ENCODE measurements at regions not wholly inside any gene's neighbourhood (a gene's known extent, or its start where the extent isn't known, plus 50 kb on each side); places are given as distances from the start of the nearest gene placed in this dataset.

DNA sequence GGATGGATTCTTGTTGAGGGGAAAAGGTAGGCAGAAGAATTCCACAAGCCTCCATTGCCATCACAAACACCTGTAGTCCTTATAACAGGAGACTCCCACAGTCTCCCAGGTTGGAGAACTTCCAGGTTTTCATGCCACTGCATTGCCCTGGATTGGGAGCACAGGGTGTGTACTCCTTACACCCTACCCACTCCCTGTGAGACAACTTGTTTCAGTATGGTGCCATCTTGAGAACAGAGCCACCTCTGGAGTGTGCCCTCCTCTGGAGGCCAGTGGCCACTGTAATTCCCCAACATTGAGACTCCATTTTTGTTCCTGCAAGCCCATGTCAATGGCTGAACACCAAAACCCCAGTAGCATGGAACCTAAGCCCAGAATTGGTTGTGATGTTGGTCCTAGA lies 123.5 kb upstream of the LAMA2 start:
- no peak for TF ChIP-seq POLR2A (IDR thresholded peaks at IDR 0.05)
- TF ChIP-seq, protein P1, sequence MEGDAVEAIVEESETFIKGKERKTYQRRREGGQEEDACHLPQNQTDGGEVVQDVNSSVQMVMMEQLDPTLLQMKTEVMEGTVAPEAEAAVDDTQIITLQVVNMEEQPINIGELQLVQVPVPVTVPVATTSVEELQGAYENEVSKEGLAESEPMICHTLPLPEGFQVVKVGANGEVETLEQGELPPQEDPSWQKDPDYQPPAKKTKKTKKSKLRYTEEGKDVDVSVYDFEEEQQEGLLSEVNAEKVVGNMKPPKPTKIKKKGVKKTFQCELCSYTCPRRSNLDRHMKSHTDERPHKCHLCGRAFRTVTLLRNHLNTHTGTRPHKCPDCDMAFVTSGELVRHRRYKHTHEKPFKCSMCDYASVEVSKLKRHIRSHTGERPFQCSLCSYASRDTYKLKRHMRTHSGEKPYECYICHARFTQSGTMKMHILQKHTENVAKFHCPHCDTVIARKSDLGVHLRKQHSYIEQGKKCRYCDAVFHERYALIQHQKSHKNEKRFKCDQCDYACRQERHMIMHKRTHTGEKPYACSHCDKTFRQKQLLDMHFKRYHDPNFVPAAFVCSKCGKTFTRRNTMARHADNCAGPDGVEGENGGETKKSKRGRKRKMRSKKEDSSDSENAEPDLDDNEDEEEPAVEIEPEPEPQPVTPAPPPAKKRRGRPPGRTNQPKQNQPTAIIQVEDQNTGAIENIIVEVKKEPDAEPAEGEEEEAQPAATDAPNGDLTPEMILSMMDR (IDR thresholded peaks at IDR 0.05), result no peak

Measured in esophagus squamous epithelium (tissue), 4 donors.